HG02885 (cell line): ENCODE measurements at regions not wholly inside any gene's neighbourhood (a gene's known extent, or its start where the extent isn't known, plus 50 kb on each side); places are given as distances from the start of the nearest gene placed in this dataset.

ENCODE experiments used
- ATAC-seq: cut with Tn5 transposase; IDR thresholded peaks from one replicate; pipeline ENCODE4 v1.9.1; 2021; ENCODE audit warnings: mild to moderate bottlenecking; ENCODE audit not compliant: unreplicated experiment, poor library complexity

- no peak for ATAC-seq
These were observed 538.0 kb upstream of the ID4 start for GRCh38 chr6:19299129-19299528.

GRCh38 chr6:19301980-19302379, 535.2 kb upstream of the ID4 start:
- no peak for ATAC-seq

- ATAC-seq, result no peak
These were observed 533.8 kb upstream of the ID4 start for GRCh38 chr6:19303383-19303782.

- no peak for ATAC-seq
These were observed 527.5 kb upstream of the ID4 start for GRCh38 chr6:19309661-19310060.

GRCh38 chr6:19311786-19312185, 525.4 kb upstream of the ID4 start:
- ATAC-seq, result no peak

GRCh38 chr6:19312241-19312978, 524.8 kb upstream of the ID4 start:
- ATAC-seq, result no peak

- no peak for ATAC-seq
These were observed 519.7 kb upstream of the ID4 start for GRCh38 chr6:19317431-19317986.

GRCh38 chr6:19319005-19319404, 518.2 kb upstream of the ID4 start:
- ATAC-seq, result no peak

- no peak for ATAC-seq
These were observed 517.0 kb upstream of the ID4 start for GRCh38 chr6:19320111-19320581.

GRCh38 chr6:19322691-19323485, 514.3 kb upstream of the ID4 start:
- ATAC-seq, result no peak

GRCh38 chr6:19324376-19324775, 512.8 kb upstream of the ID4 start:
- ATAC-seq, result no peak

- ATAC-seq, result no peak
These were observed 511.8 kb upstream of the ID4 start for GRCh38 chr6:19325335-19325789.

- ATAC-seq, result no peak
These were observed 509.9 kb upstream of the ID4 start for GRCh38 chr6:19327241-19327640.

GRCh38 chr6:19327661-19328060, 509.5 kb upstream of the ID4 start:
- ATAC-seq, result no peak

- ATAC-seq, result no peak
These were observed 508.1 kb upstream of the ID4 start for GRCh38 chr6:19329078-19329477.

- ATAC-seq, result no peak
These were observed 506.1 kb upstream of the ID4 start for GRCh38 chr6:19331089-19331488.

GRCh38 chr6:19332806-19333460, 504.2 kb upstream of the ID4 start:
- ATAC-seq, result no peak

- ATAC-seq, result no peak
These were observed 503.2 kb upstream of the ID4 start for GRCh38 chr6:19333936-19334335.

GRCh38 chr6:19336579-19336978, 500.6 kb upstream of the ID4 start:
- ATAC-seq, result no peak

- no peak for ATAC-seq
These were observed 500.1 kb upstream of the ID4 start for GRCh38 chr6:19337101-19337500.

GRCh38 chr6:19342616-19343015, 494.6 kb upstream of the ID4 start:
- ATAC-seq, result no peak
